Heart left ventricle (tissue), 13 donors: ENCODE measurements at regions not wholly inside any gene's neighbourhood (a gene's known extent, or its start where the extent isn't known, plus 50 kb on each side); places are given as distances from the start of the nearest gene placed in this dataset.
"Not testable (repeated sequence)": the region's sequence is repeated elsewhere in the genome, so short reads cannot be mapped to it uniquely, and the experiment has no call there.

ENCODE experiments used
- CTCF ChIP-seq, 12 donors: fragments of 200-600 bp; sonication (generic) in 4 of 12; IDR thresholded peaks; one replicate each; pipeline versions ENCODE4 v1.5.0 to v1.8.0; 2018 to 2022; ENCODE audit warnings: antibody characterized with exemption in 12 of 12, mild to moderate bottlenecking in 5 of 12
- POLR2A ChIP-seq, 2 donors: fragments of 450-650 bp; IDR thresholded peaks; one replicate each; pipeline ENCODE4 v1.6.1; 2017; ENCODE audit warnings: antibody characterized with exemption in 2 of 2, mild to moderate bottlenecking in 2 of 2, moderate library complexity in 2 of 2
- donor health status: ischemic (EF 13 %, LVEDD 7.1; RV severe dilation, severe dysfunction).
- donor health status: DM: no; HTN: yes; CAD: no.
- donor health status: DM: no; HTN: no; CAD: no.
- donor health status: ischemic (EF 25% LVEDD 6.9; RV normal size, moderate dysfunction).
- donor health status: ischemic (EF 25% LVEDD 5.7; RV mildly dilated, moderate dysfunction).
- donor health status: ischemic (EF 35%, LVEDD 5.7; RV mildly dilated, moderate dysfunction).
- donor health status: nonischemic (EF 11% LVEDD 7.7; RV severe dilation, severe dysfunction).
- donor health status: DM: yes; HTN: yes; CAD: no.
- donor health status: PGD.
- donor health status: ischemic (EF 29% LVEDD 5.4; RV normal size, mild dysfunction).
- donor health status: nonischemic (EF 23%, LVEDD 6.1; RV moderate dilation, normal function).

- not testable (repeated sequence) for TF ChIP-seq CTCF, POLR2A (IDR thresholded peaks at IDR 0.05)
Measured at GRCh38 chr5:177883295-177883694, 100.6 kb upstream of the FAM153A start.
